Erythroblast (primary cell): ENCODE measurements at regions not wholly inside any gene's neighbourhood (a gene's known extent, or its start where the extent isn't known, plus 50 kb on each side); places are given as distances from the start of the nearest gene placed in this dataset.

Experiments
- GATA1 ChIP-seq: IDR thresholded peaks from 2 replicates; pipeline ENCODE4 v1.6.1; 2011; ENCODE audit warnings: low read depth, mild to moderate bottlenecking, control low read depth, low read length, moderate library complexity
- POLR2A ChIP-seq: IDR thresholded peaks from 2 replicates; pipeline ENCODE4 v1.6.1; 2011; ENCODE audit warnings: mild to moderate bottlenecking, low read length

- TF ChIP-seq POLR2A (no peak), GATA1 (no peak)
Measured at GRCh38 chr13:44148159-44148914, 225.3 kb upstream of the SERP2 start.
